Endothelial cell (in vitro differentiated cells): ENCODE measurements at regions not wholly inside any gene's neighbourhood (a gene's known extent, or its start where the extent isn't known, plus 50 kb on each side); places are given as distances from the start of the nearest gene placed in this dataset.
"Not testable (repeated sequence)": the region's sequence is repeated elsewhere in the genome, so short reads cannot be mapped to it uniquely, and the experiment has no call there.

ENCODE experiments used
- DNase-seq: peaks from one replicate; pipeline ENCODE4 v3.0.0; 2021; ENCODE audit warnings: low spot score
- H3K27ac Mint-ChIP-seq: one replicate; pipeline ENCODE4 v1.8.0; 2021; ENCODE audit warnings: mixed read lengths, inconsistent platforms; ENCODE audit not compliant: unreplicated experiment
- H3K27me3 Mint-ChIP-seq: one replicate; pipeline ENCODE4 v1.8.0; 2021; ENCODE audit warnings: mild to moderate bottlenecking, moderate library complexity, mixed read lengths, inconsistent platforms; ENCODE audit not compliant: unreplicated experiment
- H3K36me3 Mint-ChIP-seq: one replicate; pipeline ENCODE4 v1.8.0; 2021; ENCODE audit warnings: mild to moderate bottlenecking, low read depth, mixed read lengths, inconsistent platforms; ENCODE audit not compliant: unreplicated experiment
- H3K4me1 Mint-ChIP-seq: one replicate; pipeline ENCODE4 v1.8.0; 2021; ENCODE audit warnings: mild to moderate bottlenecking, mixed read lengths, inconsistent platforms; ENCODE audit not compliant: unreplicated experiment
- H3K4me3 Mint-ChIP-seq: one replicate; pipeline ENCODE4 v1.8.0; 2021; ENCODE audit warnings: mild to moderate bottlenecking, mixed read lengths, inconsistent platforms; ENCODE audit not compliant: unreplicated experiment
- H3K9me3 Mint-ChIP-seq: one replicate; pipeline ENCODE4 v1.8.0; 2021; ENCODE audit warnings: mixed read lengths, inconsistent platforms; ENCODE audit not compliant: unreplicated experiment
- TF ChIP-seq, protein P1 (sequence below): fragments of 200-600 bp; sonication (generic); IDR thresholded peaks from one replicate; pipeline ENCODE4 v1.5.0; 2021; ENCODE audit warnings: antibody characterized with exemption; ENCODE audit not compliant: unreplicated experiment

- H3K27me3 Mint-ChIP-seq, result peaks cover 3% of the 10 kb centered on the region
- H3K9me3 Mint-ChIP-seq, result no peaks in the 10 kb centered on the region
- no peak overlapping the region for H3K4me3 Mint-ChIP-seq
- peaks cover 5% of the 10 kb centered on the region for H3K36me3 Mint-ChIP-seq
- H3K4me1 Mint-ChIP-seq, result no peaks in the 10 kb centered on the region
- TF ChIP-seq, protein P1, sequence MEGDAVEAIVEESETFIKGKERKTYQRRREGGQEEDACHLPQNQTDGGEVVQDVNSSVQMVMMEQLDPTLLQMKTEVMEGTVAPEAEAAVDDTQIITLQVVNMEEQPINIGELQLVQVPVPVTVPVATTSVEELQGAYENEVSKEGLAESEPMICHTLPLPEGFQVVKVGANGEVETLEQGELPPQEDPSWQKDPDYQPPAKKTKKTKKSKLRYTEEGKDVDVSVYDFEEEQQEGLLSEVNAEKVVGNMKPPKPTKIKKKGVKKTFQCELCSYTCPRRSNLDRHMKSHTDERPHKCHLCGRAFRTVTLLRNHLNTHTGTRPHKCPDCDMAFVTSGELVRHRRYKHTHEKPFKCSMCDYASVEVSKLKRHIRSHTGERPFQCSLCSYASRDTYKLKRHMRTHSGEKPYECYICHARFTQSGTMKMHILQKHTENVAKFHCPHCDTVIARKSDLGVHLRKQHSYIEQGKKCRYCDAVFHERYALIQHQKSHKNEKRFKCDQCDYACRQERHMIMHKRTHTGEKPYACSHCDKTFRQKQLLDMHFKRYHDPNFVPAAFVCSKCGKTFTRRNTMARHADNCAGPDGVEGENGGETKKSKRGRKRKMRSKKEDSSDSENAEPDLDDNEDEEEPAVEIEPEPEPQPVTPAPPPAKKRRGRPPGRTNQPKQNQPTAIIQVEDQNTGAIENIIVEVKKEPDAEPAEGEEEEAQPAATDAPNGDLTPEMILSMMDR, result no peak
- no peak for DNase-seq
- H3K27ac Mint-ChIP-seq, result no peak overlapping the region
These were observed 214.4 kb upstream of the SLC39A10 start for GRCh38 chr2:195442458-195443175.

- H3K27ac Mint-ChIP-seq, result no peak overlapping the region
- TF ChIP-seq, protein P1, result no peak
- no peak overlapping the region for H3K4me3 Mint-ChIP-seq
- no peak for DNase-seq
- H3K27me3 Mint-ChIP-seq, result peaks cover 3% of the 10 kb centered on the region
- H3K4me1 Mint-ChIP-seq, result peaks cover 3% of the 10 kb centered on the region
- peaks cover 5% of the 10 kb centered on the region for H3K36me3 Mint-ChIP-seq
- H3K9me3 Mint-ChIP-seq, result no peaks in the 10 kb centered on the region
These were observed 218.3 kb upstream of the SLC39A10 start for GRCh38 chr2:195438692-195439091.

DNA sequence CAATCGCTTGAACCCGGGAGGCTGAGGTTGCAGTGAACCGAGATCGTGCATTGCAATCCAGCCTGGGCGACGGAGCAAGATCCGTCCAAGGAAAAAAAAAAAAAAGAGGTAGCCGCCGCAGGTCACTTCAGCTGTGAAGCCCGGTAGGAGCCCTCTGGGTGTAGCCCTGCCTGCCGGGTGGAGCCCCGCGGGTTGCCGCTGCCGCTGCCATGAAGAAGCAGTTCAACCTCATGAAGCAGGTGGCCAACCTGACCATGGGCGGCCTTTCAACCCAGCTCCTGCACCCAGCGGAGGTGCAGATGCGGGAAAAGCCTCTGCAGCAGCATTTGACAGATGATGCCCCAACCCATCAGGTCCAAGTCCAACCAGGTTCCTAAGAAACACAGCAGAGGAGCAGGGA lies 219.5 kb upstream of the SLC39A10 start:
- no peaks in the 10 kb centered on the region for H3K9me3 Mint-ChIP-seq
- TF ChIP-seq, protein P1, result no peak
- H3K36me3 Mint-ChIP-seq, result peaks cover 5% of the 10 kb centered on the region
- no peak overlapping the region for H3K27ac Mint-ChIP-seq
- H3K4me1 Mint-ChIP-seq, result peaks cover 3% of the 10 kb centered on the region
- peaks cover 3% of the 10 kb centered on the region for H3K27me3 Mint-ChIP-seq
- DNase-seq, result no peak
- no peak overlapping the region for H3K4me3 Mint-ChIP-seq

GRCh38 chr2:195434346-195434745 lies 222.7 kb upstream of the SLC39A10 start:
- no peaks in the 10 kb centered on the region for H3K36me3 Mint-ChIP-seq
- no peak for DNase-seq
- TF ChIP-seq, protein P1, result no peak
- peak overlapping the region; percentile 79 for H3K27ac Mint-ChIP-seq
- peaks cover 2% of the 10 kb centered on the region for H3K27me3 Mint-ChIP-seq
- no peaks in the 10 kb centered on the region for H3K9me3 Mint-ChIP-seq
- peaks cover 3% of the 10 kb centered on the region for H3K4me1 Mint-ChIP-seq
- no peak overlapping the region for H3K4me3 Mint-ChIP-seq

- not testable (repeated sequence) for H3K36me3 Mint-ChIP-seq, H3K27me3 Mint-ChIP-seq, DNase-seq, H3K4me1 Mint-ChIP-seq, H3K9me3 Mint-ChIP-seq, H3K27ac Mint-ChIP-seq, H3K4me3 Mint-ChIP-seq
These were observed 223.3 kb upstream of the SLC39A10 start for GRCh38 chr2:195433729-195434128.
